Dendritic cell treated with granulocyte-macrophage colony-stimulating factor and Interleukin-4, amounts not matched to agents 40 ng/mL and 50 ng/mL, for 4 days (primary cell): ENCODE measurements at regions not wholly inside any gene's neighbourhood (a gene's known extent, or its start where the extent isn't known, plus 50 kb on each side); places are given as distances from the start of the nearest gene placed in this dataset.

ENCODE experiments used
- H3K27ac Mint-ChIP-seq: one replicate; pipeline ENCODE4 v1.8.0; 2022; ENCODE audit warnings: mild to moderate bottlenecking, mixed read lengths
- H3K27me3 Mint-ChIP-seq: one replicate; pipeline ENCODE4 v1.8.0; 2022; ENCODE audit warnings: mild to moderate bottlenecking, mixed read lengths
- H3K36me3 Mint-ChIP-seq: one replicate; pipeline ENCODE4 v1.8.0; 2022; ENCODE audit warnings: low read depth, mixed read lengths
- H3K4me1 Mint-ChIP-seq: one replicate; pipeline ENCODE4 v1.8.0; 2022; ENCODE audit warnings: low read depth, mixed read lengths
- H3K4me3 Mint-ChIP-seq: one replicate; pipeline ENCODE4 v1.8.0; 2022; ENCODE audit warnings: mild to moderate bottlenecking, moderate library complexity, mixed read lengths
- H3K9me3 Mint-ChIP-seq: one replicate; pipeline ENCODE4 v1.8.0; 2022; ENCODE audit warnings: mixed read lengths
- intact Hi-C: fragments of 100-400 bp; cut with micrococcal nuclease; formaldehyde crosslinking; loops from one replicate; pipeline ENCODE4 v1.15.0; 2022

- no peak overlapping the region for H3K4me3 Mint-ChIP-seq
- H3K27me3 Mint-ChIP-seq = peaks cover 13% of the 10 kb centered on the region
- no peaks in the 10 kb centered on the region for H3K36me3 Mint-ChIP-seq
- intact Hi-C loops = no loop called here
- H3K9me3 Mint-ChIP-seq = no peaks in the 10 kb centered on the region
- H3K27ac Mint-ChIP-seq = no peak overlapping the region
- peaks cover 18% of the 10 kb centered on the region for H3K4me1 Mint-ChIP-seq
Observed at GRCh38 chr2:12110481-12110880, 364.0 kb downstream of the LPIN1 start.

GRCh38 chr2:12113412-12113811, 367.0 kb downstream of the LPIN1 start:
- Mint-ChIP-seq H3K4me3 (no peak overlapping the region), H3K27me3 (peaks cover 13% of the 10 kb centered on the region), H3K9me3 (no peaks in the 10 kb centered on the region), H3K36me3 (no peaks in the 10 kb centered on the region), H3K27ac (no peak overlapping the region), H3K4me1 (no peaks in the 10 kb centered on the region)
- intact Hi-C loops = no loop called here

- intact Hi-C loops = no loop called here
- peaks cover 11% of the 10 kb centered on the region for H3K27me3 Mint-ChIP-seq
- H3K9me3 Mint-ChIP-seq = no peaks in the 10 kb centered on the region
- no peak overlapping the region for H3K4me3 Mint-ChIP-seq
- no peaks in the 10 kb centered on the region for H3K36me3 Mint-ChIP-seq
- no peaks in the 10 kb centered on the region for H3K4me1 Mint-ChIP-seq
- no peak overlapping the region for H3K27ac Mint-ChIP-seq
Observed at GRCh38 chr2:12114816-12115215, 368.4 kb downstream of the LPIN1 start.

GRCh38 chr2:12116228-12116750, 369.9 kb downstream of the LPIN1 start:
- Mint-ChIP-seq H3K9me3 (no peaks in the 10 kb centered on the region), H3K4me3 (no peak overlapping the region), H3K27me3 (peaks cover 6% of the 10 kb centered on the region), H3K36me3 (no peaks in the 10 kb centered on the region), H3K27ac (no peak overlapping the region), H3K4me1 (no peaks in the 10 kb centered on the region)
- intact Hi-C loops = no loop called here

- no peaks in the 10 kb centered on the region for H3K36me3 Mint-ChIP-seq
- no peak overlapping the region for H3K4me3 Mint-ChIP-seq
- no peaks in the 10 kb centered on the region for H3K4me1 Mint-ChIP-seq
- intact Hi-C loops = no loop called here
- H3K9me3 Mint-ChIP-seq = no peaks in the 10 kb centered on the region
- H3K27me3 Mint-ChIP-seq = peaks cover 3% of the 10 kb centered on the region
- no peak overlapping the region for H3K27ac Mint-ChIP-seq
Observed at GRCh38 chr2:12119841-12120240, 373.4 kb downstream of the LPIN1 start.

- no peaks in the 10 kb centered on the region for H3K36me3 Mint-ChIP-seq
- no peak overlapping the region for H3K4me3 Mint-ChIP-seq
- H3K4me1 Mint-ChIP-seq = no peaks in the 10 kb centered on the region
- peaks cover 3% of the 10 kb centered on the region for H3K27me3 Mint-ChIP-seq
- H3K9me3 Mint-ChIP-seq = no peaks in the 10 kb centered on the region
- no peak overlapping the region for H3K27ac Mint-ChIP-seq
- intact Hi-C loops = no loop called here
Observed at GRCh38 chr2:12120281-12121150, 374.1 kb downstream of the LPIN1 start.

GRCh38 chr2:12124790-12125189, 378.4 kb downstream of the LPIN1 start:
- Mint-ChIP-seq H3K4me3 (no peak overlapping the region), H3K36me3 (no peaks in the 10 kb centered on the region), H3K27me3 (peaks cover 13% of the 10 kb centered on the region), H3K4me1 (no peaks in the 10 kb centered on the region), H3K27ac (no peak overlapping the region), H3K9me3 (peaks cover 10% of the 10 kb centered on the region)
- intact Hi-C loops = no loop called here

- no peak overlapping the region for H3K27ac Mint-ChIP-seq
- intact Hi-C loops = no loop called here
- no peaks in the 10 kb centered on the region for H3K36me3 Mint-ChIP-seq
- H3K9me3 Mint-ChIP-seq = peaks cover 10% of the 10 kb centered on the region
- H3K27me3 Mint-ChIP-seq = peaks cover 13% of the 10 kb centered on the region
- H3K4me1 Mint-ChIP-seq = no peaks in the 10 kb centered on the region
- H3K4me3 Mint-ChIP-seq = no peak overlapping the region
Observed at GRCh38 chr2:12126318-12126717, 379.9 kb downstream of the LPIN1 start.

- Mint-ChIP-seq H3K9me3 (peaks cover 10% of the 10 kb centered on the region), H3K4me3 (no peak overlapping the region), H3K36me3 (no peaks in the 10 kb centered on the region), H3K27me3 (peaks cover 13% of the 10 kb centered on the region), H3K4me1 (no peaks in the 10 kb centered on the region), H3K27ac (no peak overlapping the region)
- intact Hi-C loops = no loop called here
Observed at GRCh38 chr2:12127638-12128037, 381.2 kb downstream of the LPIN1 start.

GRCh38 chr2:12131975-12132374, 385.5 kb downstream of the LPIN1 start:
- H3K27ac Mint-ChIP-seq = no peak overlapping the region
- peaks cover 4% of the 10 kb centered on the region for H3K9me3 Mint-ChIP-seq
- H3K4me3 Mint-ChIP-seq = no peak overlapping the region
- H3K27me3 Mint-ChIP-seq = peaks cover 7% of the 10 kb centered on the region
- H3K36me3 Mint-ChIP-seq = no peaks in the 10 kb centered on the region
- no peaks in the 10 kb centered on the region for H3K4me1 Mint-ChIP-seq
- intact Hi-C loops = no loop called here

- peaks cover 21% of the 10 kb centered on the region for H3K27me3 Mint-ChIP-seq
- no peak overlapping the region for H3K27ac Mint-ChIP-seq
Observed at GRCh38 chr2:12141618-12142258, 395.3 kb downstream of the LPIN1 start.

GRCh38 chr2:12151716-12152115, 405.3 kb downstream of the LPIN1 start:
- intact Hi-C loops = no loop called here
- no peak overlapping the region for H3K4me3 Mint-ChIP-seq

More at GRCh38 chr2:12141618-12142258, 395.3 kb downstream of the LPIN1 start:
- intact Hi-C loops = no loop called here
- Mint-ChIP-seq H3K4me3 (no peak overlapping the region), H3K9me3 (no peaks in the 10 kb centered on the region), H3K36me3 (no peaks in the 10 kb centered on the region), H3K4me1 (no peaks in the 10 kb centered on the region)

GRCh38 chr2:12152888-12153287, 406.5 kb downstream of the LPIN1 start:
- Mint-ChIP-seq H3K4me1 (peaks cover 8% of the 10 kb centered on the region), H3K27ac (no peak overlapping the region), H3K4me3 (no peak overlapping the region), H3K9me3 (no peaks in the 10 kb centered on the region), H3K27me3 (peaks cover 16% of the 10 kb centered on the region), H3K36me3 (no peaks in the 10 kb centered on the region)
- intact Hi-C loops = no loop called here

More at GRCh38 chr2:12151716-12152115, 405.3 kb downstream of the LPIN1 start:
- Mint-ChIP-seq H3K27me3 (peaks cover 14% of the 10 kb centered on the region), H3K36me3 (no peaks in the 10 kb centered on the region), H3K4me1 (peaks cover 8% of the 10 kb centered on the region), H3K9me3 (no peaks in the 10 kb centered on the region), H3K27ac (no peak overlapping the region)

GRCh38 chr2:12155303-12156051, 409.0 kb downstream of the LPIN1 start:
- H3K4me3 Mint-ChIP-seq = no peak overlapping the region
- H3K27me3 Mint-ChIP-seq = peaks cover 16% of the 10 kb centered on the region
- intact Hi-C loops = no loop called here
- H3K4me1 Mint-ChIP-seq = peaks cover 8% of the 10 kb centered on the region
- no peaks in the 10 kb centered on the region for H3K9me3 Mint-ChIP-seq
- no peaks in the 10 kb centered on the region for H3K36me3 Mint-ChIP-seq
- no peak overlapping the region for H3K27ac Mint-ChIP-seq
